ENCODE measurements at regions not wholly inside any gene's neighbourhood (a gene's known extent, or its start where the extent isn't known, plus 50 kb on each side); places are given as distances from the start of the nearest gene placed in this dataset.

DNA sequence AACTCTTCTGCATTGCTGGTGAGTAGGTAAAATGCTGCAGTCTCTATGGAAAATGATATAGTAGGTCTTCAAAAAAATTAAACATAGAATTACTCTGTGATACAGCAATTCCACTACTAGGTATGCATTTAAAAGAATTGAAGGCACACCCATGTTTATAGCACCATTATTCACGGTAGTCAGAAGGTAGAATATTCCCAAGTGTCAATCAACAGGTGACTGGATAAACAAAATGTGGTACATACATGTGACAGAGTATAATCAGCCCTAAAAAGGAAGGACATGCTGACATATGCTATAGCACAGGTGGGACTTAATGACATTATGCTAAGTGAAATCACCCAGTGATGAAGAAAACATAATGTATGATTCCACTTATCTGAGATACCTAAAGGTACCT is 123.3 kb downstream of the CCER1 start:
- DNase-seq: no peak
- Histone ChIP-seq H3K36me3 (no peaks in the 10 kb centered on the region), H3K27ac (replicated peaks) (no peak overlapping the region), H3K4me1 (peaks cover 26% of the 10 kb centered on the region), H3K4me3 (no peak overlapping the region), H3K27me3 (ENCODE audit: low read depth) (no peaks in the 10 kb centered on the region), H3K9me3 (replicated peaks) (no peaks in the 10 kb centered on the region)
- intact Hi-C loops (cut with micrococcal nuclease): no loop called here
- TF ChIP-seq, protein P1, sequence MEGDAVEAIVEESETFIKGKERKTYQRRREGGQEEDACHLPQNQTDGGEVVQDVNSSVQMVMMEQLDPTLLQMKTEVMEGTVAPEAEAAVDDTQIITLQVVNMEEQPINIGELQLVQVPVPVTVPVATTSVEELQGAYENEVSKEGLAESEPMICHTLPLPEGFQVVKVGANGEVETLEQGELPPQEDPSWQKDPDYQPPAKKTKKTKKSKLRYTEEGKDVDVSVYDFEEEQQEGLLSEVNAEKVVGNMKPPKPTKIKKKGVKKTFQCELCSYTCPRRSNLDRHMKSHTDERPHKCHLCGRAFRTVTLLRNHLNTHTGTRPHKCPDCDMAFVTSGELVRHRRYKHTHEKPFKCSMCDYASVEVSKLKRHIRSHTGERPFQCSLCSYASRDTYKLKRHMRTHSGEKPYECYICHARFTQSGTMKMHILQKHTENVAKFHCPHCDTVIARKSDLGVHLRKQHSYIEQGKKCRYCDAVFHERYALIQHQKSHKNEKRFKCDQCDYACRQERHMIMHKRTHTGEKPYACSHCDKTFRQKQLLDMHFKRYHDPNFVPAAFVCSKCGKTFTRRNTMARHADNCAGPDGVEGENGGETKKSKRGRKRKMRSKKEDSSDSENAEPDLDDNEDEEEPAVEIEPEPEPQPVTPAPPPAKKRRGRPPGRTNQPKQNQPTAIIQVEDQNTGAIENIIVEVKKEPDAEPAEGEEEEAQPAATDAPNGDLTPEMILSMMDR (IDR thresholded peaks at IDR 0.05; ENCODE audit: borderline replicate concordance): no peak

DNA sequence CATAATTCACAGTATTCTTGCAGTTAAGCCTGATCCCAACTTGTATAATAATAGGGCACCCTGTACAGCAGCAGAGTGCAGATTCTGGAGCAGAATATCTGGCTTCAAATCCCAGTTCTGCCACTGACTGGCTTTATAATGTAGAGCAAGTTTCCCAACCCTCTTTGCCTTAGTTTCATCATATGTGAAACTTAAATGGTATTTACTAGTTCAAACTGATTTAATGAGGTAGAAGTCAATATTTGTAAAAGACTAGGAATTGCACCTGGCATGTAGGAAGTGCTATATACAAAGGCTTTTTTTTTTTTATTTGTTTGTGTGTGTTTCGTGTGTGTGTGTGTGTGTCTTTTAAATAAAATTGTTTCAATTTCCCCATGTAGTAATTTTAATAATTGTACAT is 125.9 kb downstream of the CCER1 start:
- Histone ChIP-seq H3K27ac (replicated peaks) (no peak overlapping the region), H3K4me3 (no peak overlapping the region), H3K9me3 (replicated peaks) (no peaks in the 10 kb centered on the region), H3K36me3 (no peaks in the 10 kb centered on the region), H3K4me1 (peaks cover 27% of the 10 kb centered on the region), H3K27me3 (ENCODE audit: low read depth) (no peaks in the 10 kb centered on the region)
- no peak for DNase-seq
- intact Hi-C loops (cut with micrococcal nuclease): no loop called here
- TF ChIP-seq, protein P1 (IDR thresholded peaks at IDR 0.05; ENCODE audit: borderline replicate concordance): no peak

DNA sequence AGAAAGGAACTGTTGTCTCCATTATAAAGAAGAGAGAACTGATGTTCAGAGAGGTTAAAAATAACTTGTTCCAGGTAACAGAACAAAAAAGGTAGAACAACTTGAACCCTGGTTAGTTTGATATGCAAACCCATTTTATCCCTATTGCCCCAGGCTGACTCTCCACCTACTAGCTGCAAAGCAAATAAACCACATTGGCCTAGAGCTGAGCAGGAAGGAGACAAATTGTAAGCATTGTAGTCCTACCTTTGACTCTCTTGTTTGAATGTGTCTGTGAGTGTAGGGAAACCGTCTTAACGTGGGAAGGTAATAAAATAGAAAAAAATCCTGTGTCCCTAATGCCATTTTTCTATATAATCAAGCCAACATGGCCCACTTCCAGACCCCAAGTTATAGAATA is 126.4 kb downstream of the CCER1 start:
- no peaks in the 10 kb centered on the region for H3K36me3 ChIP-seq
- intact Hi-C loops (cut with micrococcal nuclease): no loop called here
- peaks cover 27% of the 10 kb centered on the region for H3K4me1 ChIP-seq
- no peak overlapping the region for H3K27ac ChIP-seq (replicated peaks)
- TF ChIP-seq, protein P1 (IDR thresholded peaks at IDR 0.05; ENCODE audit: borderline replicate concordance): no peak
- H3K27me3 ChIP-seq (ENCODE audit: low read depth): no peaks in the 10 kb centered on the region
- H3K9me3 ChIP-seq (replicated peaks): no peaks in the 10 kb centered on the region
- H3K4me3 ChIP-seq: no peak overlapping the region
- DNase-seq: no peak

DNA sequence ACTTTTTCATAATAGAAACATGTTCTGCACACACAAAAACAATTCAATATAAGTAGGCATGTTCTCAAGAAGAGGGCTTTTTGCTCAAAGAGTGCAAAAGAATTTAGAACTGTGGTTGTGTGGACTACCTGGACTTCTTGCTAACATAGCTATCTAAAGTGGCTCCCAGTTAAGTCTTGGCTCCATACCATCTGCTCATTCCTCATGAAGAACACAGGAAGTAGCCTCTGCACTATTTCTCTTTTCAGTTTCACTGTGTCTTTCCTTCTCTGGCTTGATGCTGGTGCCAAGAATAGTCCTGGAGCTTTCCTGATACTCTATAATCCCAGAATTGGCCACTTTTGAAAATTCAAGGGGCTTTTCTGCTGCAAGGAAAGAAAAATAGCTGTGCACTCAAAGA is 127.4 kb downstream of the CCER1 start:
- H3K27me3 ChIP-seq (ENCODE audit: low read depth): no peaks in the 10 kb centered on the region
- no peak overlapping the region for H3K27ac ChIP-seq (replicated peaks)
- H3K9me3 ChIP-seq (replicated peaks): no peaks in the 10 kb centered on the region
- no peak overlapping the region for H3K4me3 ChIP-seq
- H3K4me1 ChIP-seq: peaks cover 27% of the 10 kb centered on the region
- intact Hi-C loops (cut with micrococcal nuclease): no loop called here
- TF ChIP-seq, protein P1 (IDR thresholded peaks at IDR 0.05; ENCODE audit: borderline replicate concordance): no peak
- no peaks in the 10 kb centered on the region for H3K36me3 ChIP-seq
- DNase-seq: no peak

DNA sequence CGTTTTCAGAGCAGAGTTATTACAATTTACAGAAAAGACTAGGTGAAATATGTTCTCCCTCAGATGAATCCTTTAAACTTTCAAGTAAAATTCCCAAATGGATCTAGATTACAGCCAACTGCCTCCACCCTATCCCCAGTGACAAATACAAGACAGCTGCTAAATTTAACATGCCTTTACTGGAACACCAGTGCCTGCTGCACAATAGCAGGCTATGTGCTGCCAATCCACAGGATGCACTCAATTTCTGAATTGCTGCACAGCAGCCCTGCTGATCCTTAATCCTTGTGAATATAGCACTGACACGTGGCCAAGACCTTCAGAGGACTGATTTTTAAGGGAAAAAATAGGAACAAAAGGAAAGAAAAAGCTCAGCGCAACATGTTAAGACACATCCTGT is 128.9 kb downstream of the CCER1 start:
- Histone ChIP-seq H3K9me3 (replicated peaks) (no peaks in the 10 kb centered on the region), H3K4me1 (peaks cover 27% of the 10 kb centered on the region), H3K36me3 (no peaks in the 10 kb centered on the region), H3K27ac (replicated peaks) (no peak overlapping the region), H3K4me3 (no peak overlapping the region), H3K27me3 (ENCODE audit: low read depth) (no peaks in the 10 kb centered on the region)
- DNase-seq: no peak
- intact Hi-C loops (cut with micrococcal nuclease): no loop called here
- TF ChIP-seq, protein P1 (IDR thresholded peaks at IDR 0.05; ENCODE audit: borderline replicate concordance): no peak

DNA sequence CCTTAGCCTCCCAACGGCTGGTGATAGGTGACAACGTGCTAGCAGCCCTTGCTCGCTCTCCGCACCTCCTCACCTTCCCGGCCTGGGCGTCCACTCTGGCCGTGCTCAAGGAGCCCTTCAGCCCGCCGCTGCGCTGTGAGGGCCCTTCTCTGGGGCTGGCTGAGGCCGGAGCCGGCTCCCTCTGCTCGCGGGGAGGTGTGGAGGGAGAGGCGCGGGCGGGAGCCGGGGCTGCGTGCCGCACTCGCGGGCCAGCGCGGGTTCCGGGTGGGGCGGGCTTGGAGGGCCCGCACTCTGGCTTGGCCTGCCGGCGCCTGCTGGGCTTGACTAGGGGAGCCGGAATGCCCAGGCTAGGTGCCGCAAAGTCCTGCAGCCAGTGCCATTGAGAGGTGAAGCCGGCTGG is 131.1 kb downstream of the CCER1 start:
- DNase-seq: no peak
- Histone ChIP-seq H3K9me3 (replicated peaks) (no peaks in the 10 kb centered on the region), H3K4me1 (peaks cover 27% of the 10 kb centered on the region), H3K36me3 (no peaks in the 10 kb centered on the region), H3K27me3 (ENCODE audit: low read depth) (no peaks in the 10 kb centered on the region), H3K4me3 (no peak overlapping the region), H3K27ac (replicated peaks) (no peak overlapping the region)
- intact Hi-C loops (cut with micrococcal nuclease): no loop called here
- TF ChIP-seq, protein P1 (IDR thresholded peaks at IDR 0.05; ENCODE audit: borderline replicate concordance): no peak

Data from left ventricle myocardium inferior (tissue), 1 donor.